ENCODE measurements at regions not wholly inside any gene's neighbourhood (a gene's known extent, or its start where the extent isn't known, plus 50 kb on each side); places are given as distances from the start of the nearest gene placed in this dataset.
"Not testable (repeated sequence)": the region's sequence is repeated elsewhere in the genome, so short reads cannot be mapped to it uniquely, and the experiment has no call there.

DNA sequence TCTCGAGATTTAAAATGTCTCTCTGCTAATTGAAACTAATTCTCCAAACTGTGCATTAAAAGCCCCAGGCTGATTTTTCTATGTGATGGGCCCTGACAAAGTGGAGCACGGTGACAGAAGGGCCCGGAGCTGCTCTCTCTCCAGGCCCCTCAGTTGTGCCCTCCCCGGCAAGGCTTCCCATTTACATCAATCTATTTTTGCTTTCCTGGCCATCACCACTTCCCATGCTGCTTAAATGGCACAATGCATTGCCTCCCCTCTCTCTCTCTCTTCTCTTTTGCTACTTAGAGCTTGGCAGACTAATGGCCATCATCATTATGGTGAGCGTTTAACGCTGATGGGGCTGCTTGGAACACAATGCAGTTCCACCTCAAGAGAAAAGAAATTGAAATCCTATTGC lies 270.7 kb upstream of the DIO3 start:
- no peak for ATAC-seq
- Histone ChIP-seq H3K4me3 (no peak overlapping the region), H3K27me3 (peaks cover 0 to 11% of the 10 kb centered on the region in 2 donors), H3K4me1 (no peaks in the 10 kb centered on the region), H3K36me3 (no peaks in the 10 kb centered on the region), H3K9me3 (no peaks in the 10 kb centered on the region), H3K27ac (no peak overlapping the region)
- DNase-seq: no peak
- intact Hi-C loops (cut with DNase I): no loop called here
- TF ChIP-seq, protein P1, sequence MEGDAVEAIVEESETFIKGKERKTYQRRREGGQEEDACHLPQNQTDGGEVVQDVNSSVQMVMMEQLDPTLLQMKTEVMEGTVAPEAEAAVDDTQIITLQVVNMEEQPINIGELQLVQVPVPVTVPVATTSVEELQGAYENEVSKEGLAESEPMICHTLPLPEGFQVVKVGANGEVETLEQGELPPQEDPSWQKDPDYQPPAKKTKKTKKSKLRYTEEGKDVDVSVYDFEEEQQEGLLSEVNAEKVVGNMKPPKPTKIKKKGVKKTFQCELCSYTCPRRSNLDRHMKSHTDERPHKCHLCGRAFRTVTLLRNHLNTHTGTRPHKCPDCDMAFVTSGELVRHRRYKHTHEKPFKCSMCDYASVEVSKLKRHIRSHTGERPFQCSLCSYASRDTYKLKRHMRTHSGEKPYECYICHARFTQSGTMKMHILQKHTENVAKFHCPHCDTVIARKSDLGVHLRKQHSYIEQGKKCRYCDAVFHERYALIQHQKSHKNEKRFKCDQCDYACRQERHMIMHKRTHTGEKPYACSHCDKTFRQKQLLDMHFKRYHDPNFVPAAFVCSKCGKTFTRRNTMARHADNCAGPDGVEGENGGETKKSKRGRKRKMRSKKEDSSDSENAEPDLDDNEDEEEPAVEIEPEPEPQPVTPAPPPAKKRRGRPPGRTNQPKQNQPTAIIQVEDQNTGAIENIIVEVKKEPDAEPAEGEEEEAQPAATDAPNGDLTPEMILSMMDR (IDR thresholded peaks at IDR 0.05): no peak

DNA sequence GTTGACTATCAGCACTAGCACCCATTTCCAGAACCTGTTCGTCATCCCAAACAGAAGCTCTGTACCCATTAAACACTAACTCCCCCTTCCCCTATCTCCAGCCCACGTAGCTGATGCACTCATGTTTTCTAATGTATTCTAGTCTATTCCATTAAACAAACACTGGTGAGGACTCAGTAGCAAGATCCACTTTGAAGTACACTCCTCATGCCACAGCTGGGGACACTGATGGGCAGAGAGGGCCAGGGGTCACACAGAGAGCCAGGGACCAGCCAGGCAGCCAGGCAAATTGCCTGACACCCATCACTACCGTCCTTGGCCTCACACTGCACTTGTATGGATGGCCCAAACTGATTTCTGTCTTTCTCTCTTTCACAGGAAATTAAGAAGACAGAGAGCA lies 269.9 kb upstream of the DIO3 start:
- Histone ChIP-seq H3K27me3 (peaks cover 0 to 11% of the 10 kb centered on the region in 2 donors), H3K27ac (no peak overlapping the region), H3K4me3 (no peak overlapping the region), H3K9me3 (peaks cover 0 to under 1% of the 10 kb centered on the region in 2 donors), H3K36me3 (no peaks in the 10 kb centered on the region), H3K4me1 (no peaks in the 10 kb centered on the region)
- no peak for ATAC-seq
- intact Hi-C loops (cut with DNase I): no loop called here
- DNase-seq: no peak
- TF ChIP-seq, protein P1 (IDR thresholded peaks at IDR 0.05): no peak

DNA sequence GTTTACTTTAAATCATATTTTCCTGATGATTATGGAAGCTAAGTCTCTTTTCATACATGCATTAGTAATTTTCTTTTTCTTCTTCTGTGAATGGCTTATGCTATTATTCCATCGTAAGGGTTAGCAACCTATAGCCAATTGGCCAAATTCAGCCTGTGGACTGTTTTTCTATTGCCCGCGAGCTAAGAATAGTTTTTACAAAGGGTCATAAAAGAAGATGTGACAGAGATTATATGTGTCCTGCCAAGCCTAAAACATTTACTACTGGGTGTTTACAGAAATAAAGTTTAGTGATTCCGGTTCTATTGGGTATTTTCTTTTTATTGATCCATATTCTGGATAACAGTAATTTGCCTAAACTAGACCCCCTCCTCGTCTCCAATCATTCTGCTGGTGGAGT lies 268.8 kb upstream of the DIO3 start:
- Histone ChIP-seq H3K27me3 (peaks cover 0 to 11% of the 10 kb centered on the region in 2 donors), H3K27ac (no peak overlapping the region), H3K36me3 (no peaks in the 10 kb centered on the region), H3K4me3 (no peak overlapping the region), H3K9me3 (peaks cover 0 to 8% of the 10 kb centered on the region in 2 donors), H3K4me1 (no peaks in the 10 kb centered on the region)
- intact Hi-C loops (cut with DNase I): no loop called here
- TF ChIP-seq, protein P1 (IDR thresholded peaks at IDR 0.05): no peak
- ATAC-seq (no peak), DNase-seq (no peak)

DNA sequence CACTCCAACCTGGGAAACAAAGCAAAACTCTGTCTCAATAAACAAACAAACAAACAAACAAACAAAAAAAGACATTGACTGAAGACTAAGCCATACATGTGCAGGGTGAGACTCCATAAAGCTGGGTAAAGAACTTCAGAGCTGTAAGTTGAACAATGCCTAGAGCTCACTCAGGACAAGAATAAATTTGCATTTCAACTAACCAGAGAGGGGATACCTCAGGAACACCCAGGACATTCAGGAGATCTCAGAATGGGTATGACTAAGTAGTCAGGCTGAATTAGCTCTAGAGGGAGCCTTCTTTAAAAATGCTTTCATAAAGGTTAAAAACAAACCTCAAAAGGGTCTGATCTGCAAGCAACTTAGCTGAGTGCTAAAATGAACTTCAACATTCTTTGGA lies 267.7 kb upstream of the DIO3 start:
- intact Hi-C loops (cut with DNase I): no loop called here
- Histone ChIP-seq H3K36me3 (no peaks in the 10 kb centered on the region), H3K4me3 (no peak overlapping the region), H3K27me3 (peaks cover 0 to 2% of the 10 kb centered on the region in 2 donors), H3K4me1 (no peaks in the 10 kb centered on the region), H3K27ac (no peak overlapping the region), H3K9me3 (peaks cover 0 to 8% of the 10 kb centered on the region in 2 donors)
- TF ChIP-seq, protein P1 (IDR thresholded peaks at IDR 0.05): no peak
- ATAC-seq: no peak
- no peak for DNase-seq

DNA sequence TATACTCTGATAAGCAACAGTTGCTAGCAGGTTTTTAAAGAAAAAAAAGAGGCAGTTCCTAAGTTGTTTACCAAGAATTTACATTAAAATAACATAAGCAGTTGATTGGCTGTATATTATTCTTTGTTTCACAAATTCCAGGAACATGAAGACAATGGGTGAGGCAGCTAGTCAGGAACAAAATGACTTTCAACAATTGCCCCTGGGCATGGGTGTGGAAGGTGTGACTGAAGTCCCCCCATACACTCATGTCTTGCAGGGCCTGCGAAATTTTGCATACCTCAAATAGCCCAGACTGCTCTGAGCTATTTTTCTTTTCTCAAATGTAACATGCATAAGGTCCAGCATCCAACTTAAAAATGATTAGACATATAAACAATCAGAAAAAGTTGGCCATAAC lies 267.2 kb upstream of the DIO3 start:
- TF ChIP-seq, protein P1 (IDR thresholded peaks at IDR 0.05): no peak

DNA sequence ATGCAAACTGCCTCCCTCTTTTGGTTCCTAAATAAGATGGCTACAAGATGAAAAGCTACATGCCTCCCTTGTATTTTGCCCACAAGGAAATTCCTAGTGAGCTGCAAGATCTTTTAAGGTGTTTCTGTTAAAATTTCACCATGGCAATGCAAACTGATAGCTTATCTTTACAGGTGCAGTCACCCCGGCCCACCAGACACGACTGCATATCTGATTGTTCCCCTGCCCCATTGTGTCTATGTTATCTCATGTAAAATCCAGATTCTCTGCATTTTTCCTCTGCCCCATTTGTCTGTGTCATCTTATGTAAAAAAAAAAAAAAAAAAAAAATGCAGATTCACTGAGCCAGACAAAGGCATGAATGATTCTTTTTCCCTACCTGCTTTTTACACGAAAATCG lies 261.5 kb upstream of the DIO3 start:
- H3K27me3 ChIP-seq; H3K36me3 ChIP-seq; ATAC-seq; H3K9me3 ChIP-seq; intact Hi-C loops (cut with DNase I); H3K27ac ChIP-seq; H3K4me1 ChIP-seq; DNase-seq; H3K4me3 ChIP-seq: not testable (repeated sequence)

More for the DNA sequence above, 267.2 kb upstream of the DIO3 start:
- Histone ChIP-seq H3K36me3 (no peaks in the 10 kb centered on the region), H3K9me3 (peaks cover 0 to 8% of the 10 kb centered on the region in 2 donors), H3K4me3 (no peak overlapping the region), H3K27ac (no peak overlapping the region), H3K27me3 (no peaks in the 10 kb centered on the region), H3K4me1 (no peaks in the 10 kb centered on the region)
- DNase-seq: no peak
- no peak for ATAC-seq
- intact Hi-C loops (cut with DNase I): no loop called here

Measured in left lung (tissue), 4 donors.